HG02870 (cell line): ENCODE measurements at regions not wholly inside any gene's neighbourhood (a gene's known extent, or its start where the extent isn't known, plus 50 kb on each side); places are given as distances from the start of the nearest gene placed in this dataset.
"Not testable (repeated sequence)": the region's sequence is repeated elsewhere in the genome, so short reads cannot be mapped to it uniquely, and the experiment has no call there.

ENCODE experiments used
- ATAC-seq: cut with Tn5 transposase; IDR thresholded peaks from one replicate; pipeline ENCODE4 v1.9.1; 2021; ENCODE audit warnings: mild to moderate bottlenecking, moderate library complexity; ENCODE audit not compliant: unreplicated experiment

- ATAC-seq, result no peak
Observed at GRCh38 chr6:94713446-94713845, 863.9 kb upstream of the MANEA start.

GRCh38 chr6:94698773-94699172, 878.6 kb upstream of the MANEA start:
- ATAC-seq, result no peak

- ATAC-seq, result not testable (repeated sequence)
Observed at GRCh38 chr6:94687255-94687654, 890.1 kb upstream of the MANEA start.

DNA sequence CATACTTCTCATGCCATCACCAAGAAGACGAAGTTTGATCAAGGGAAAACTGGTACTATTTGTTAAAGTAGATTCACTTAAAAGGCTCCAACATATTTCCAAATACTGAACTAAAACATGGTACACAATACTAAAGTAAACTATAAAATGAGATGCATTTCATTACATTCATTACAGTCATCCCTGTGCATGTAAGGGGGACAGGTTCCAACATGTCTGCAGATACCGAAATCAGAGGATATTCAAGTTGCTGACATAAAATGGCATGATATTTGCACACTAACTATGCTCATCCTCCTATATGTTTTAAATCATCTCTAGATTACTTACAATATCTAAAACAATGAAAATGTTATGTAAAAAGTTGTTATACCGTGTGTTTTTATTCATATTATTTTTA, 893.9 kb upstream of the MANEA start:
- ATAC-seq, result no peak

GRCh38 chr6:94680669-94681212, 896.6 kb upstream of the MANEA start:
- no peak for ATAC-seq

DNA sequence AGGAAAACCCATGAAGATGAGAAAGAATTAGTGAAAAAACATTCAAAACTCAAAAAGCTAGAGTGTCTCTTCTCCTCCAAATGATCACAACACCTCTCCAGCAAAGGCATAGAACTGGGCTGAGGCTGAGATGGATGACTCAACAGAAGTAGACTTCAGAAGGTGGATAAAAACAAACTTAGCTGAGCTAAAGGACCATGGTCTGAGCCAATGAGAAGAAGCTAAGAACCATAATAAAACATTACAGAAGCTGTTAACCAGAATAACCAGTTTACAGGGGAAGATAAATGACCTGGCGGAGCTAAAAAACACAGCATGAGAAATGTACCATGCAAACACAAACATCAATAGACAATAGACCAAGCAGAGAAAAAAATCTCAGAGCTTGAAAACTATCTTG, 904.1 kb upstream of the MANEA start:
- no peak for ATAC-seq

DNA sequence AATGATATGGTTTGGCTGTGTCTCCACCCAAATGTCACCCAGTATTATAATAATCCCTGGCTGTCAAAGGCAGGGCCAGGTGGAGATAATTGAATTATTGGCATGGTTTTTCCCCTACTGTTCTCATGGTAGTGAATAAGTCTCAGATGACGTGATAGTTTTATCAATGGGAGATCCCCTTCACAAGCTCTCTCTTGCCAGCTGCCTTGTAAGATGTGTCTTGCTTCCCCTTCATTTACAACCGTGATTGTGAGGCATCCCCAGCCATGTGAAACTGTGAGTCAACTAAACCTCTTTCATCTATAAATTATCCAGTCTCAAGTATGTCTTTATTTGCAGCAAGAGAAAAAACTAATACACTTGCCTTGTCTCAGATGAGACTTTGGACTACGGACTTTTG, 907.3 kb upstream of the MANEA start:
- ATAC-seq, result no peak

DNA sequence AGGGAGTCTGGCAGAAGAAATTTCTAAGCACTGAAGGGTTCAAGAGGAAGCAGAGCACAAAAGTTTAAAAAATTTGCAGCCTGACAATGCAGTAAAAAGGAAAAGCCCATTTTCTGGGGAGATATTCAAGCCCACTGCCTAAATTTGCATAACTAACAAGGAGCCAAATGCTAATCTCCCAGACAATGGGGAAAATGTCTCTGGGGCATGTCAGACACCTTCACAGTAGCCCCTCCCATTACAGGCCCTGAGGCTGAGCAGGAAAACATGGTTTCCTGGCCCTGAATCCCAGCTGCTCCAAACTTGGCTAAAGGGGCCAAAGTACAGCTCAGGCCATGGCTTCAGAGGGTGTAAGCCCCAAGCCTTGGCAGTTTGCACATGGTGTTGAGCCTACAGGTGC, 908.5 kb upstream of the MANEA start:
- ATAC-seq, result no peak

- no peak for ATAC-seq
Observed at GRCh38 chr6:94658929-94659328, 918.4 kb upstream of the MANEA start.

GRCh38 chr6:94651239-94651638, 926.1 kb upstream of the MANEA start:
- ATAC-seq, result no peak

DNA sequence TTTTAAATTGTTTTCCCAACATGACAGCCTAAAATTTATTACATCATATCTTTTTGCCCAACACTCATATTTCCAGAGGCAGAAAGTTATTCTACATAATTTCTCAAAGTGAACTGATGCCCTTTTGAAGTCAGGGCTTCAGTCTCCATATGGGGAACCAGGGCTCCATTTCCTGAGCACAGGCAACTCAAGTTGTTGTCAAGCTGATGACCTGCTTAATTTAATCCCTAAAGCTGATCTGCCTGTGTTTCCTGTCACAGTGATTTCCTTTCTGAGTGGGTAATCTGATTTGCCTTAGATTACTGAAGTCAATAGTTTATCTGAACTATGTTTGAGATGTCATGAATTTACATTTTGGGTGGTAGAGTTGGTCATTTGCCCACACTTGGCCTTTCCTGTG, 932.1 kb upstream of the MANEA start:
- no peak for ATAC-seq

- ATAC-seq, result no peak
Observed at GRCh38 chr6:94639564-94639963, 937.8 kb upstream of the MANEA start.

DNA sequence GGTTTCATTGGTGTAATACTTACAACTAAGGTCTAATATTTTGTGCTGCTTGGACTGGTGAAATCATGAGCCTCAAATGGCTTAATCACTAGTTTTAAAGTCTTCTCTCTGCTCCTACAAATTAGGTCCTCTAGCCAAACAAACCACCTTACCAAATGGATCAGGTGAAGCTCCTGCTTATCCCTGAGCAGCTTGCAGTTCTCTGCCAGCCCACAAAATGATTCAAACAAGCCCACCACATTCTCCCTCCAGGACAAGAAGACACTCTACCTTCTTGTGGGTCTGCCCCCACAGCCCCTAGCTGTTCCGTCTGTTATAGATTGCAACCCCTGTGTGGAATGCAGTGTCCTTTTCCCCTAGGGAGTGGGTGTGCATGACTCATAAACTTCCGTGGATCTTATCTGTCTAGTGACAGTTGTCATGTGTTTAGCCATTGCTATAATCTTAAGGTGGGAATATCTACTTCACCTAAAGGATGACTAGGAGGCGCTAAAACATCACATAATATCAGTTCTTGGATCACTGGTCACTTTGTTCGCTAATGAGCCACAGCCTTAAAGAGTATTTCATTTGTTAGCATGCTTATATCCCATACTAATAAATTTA, 940.5 kb upstream of the MANEA start:
- no peak for ATAC-seq

GRCh38 chr6:94623586-94623985, 953.7 kb upstream of the MANEA start:
- ATAC-seq, result no peak

DNA sequence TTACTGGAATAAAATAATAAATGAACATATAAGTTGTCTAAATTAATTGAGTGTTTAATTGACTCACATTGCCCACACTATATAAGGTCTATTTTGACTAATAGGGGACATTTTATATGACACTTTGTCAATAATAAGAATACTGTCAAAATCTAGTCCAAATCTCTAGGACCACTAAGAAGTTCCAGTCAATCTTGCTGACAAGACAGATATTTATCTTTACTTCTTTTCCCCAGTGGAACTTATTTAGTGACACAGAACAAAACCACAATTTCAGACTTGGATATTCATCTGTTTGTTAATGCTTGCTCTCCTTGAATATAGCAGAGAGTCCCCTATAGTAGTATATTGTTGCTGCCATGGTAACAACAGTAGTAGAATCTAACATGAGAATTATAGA, 954.6 kb upstream of the MANEA start:
- no peak for ATAC-seq

DNA sequence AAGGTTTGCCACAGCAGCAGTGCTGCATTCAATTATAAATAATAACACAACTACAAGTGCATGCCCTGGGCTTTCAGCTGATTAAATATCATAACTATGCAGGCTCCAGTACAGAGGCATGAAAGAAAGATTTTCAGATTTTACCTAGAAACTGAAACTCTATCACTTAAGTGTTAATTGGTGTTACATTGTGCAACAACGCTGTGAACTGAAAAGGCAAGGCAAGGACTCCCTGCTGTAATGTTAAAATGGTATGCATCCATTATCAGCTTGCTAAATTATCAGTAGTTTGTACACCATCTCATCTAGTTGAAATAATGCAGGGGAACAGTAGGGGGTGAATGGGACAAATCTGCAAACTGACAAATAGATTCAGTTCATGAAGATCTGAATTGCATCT, 976.7 kb upstream of the MANEA start:
- no peak for ATAC-seq

GRCh38 chr6:94597487-94597886, 979.8 kb upstream of the MANEA start:
- no peak for ATAC-seq

GRCh38 chr6:94590416-94590815, 986.9 kb upstream of the MANEA start:
- no peak for ATAC-seq

DNA sequence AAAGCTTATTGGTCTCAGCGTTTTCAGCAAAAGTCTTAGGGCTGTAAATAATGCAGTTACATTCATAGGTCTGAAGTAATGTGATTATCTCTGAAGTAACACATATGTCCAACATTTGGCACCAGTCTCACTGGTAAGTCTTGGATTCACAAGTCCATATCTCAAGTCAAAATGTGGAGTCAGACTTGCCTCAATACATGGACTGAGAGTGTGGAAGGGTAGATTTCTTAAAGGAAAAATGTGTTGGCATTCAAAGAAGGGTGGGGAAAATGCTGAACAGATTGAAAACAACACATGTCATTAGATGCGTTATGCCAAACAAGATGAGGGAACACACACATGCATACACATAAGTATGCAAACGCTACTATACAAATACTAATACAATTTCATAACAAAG, 989.0 kb upstream of the MANEA start:
- ATAC-seq, result no peak

- ATAC-seq, result no peak
Observed at GRCh38 chr6:94584211-94584610, 993.1 kb upstream of the MANEA start.

- ATAC-seq, result no peak
Observed at GRCh38 chr6:94570581-94570980, 1006.8 kb upstream of the MANEA start.

GRCh38 chr6:94562846-94563245, 1014.5 kb upstream of the MANEA start:
- ATAC-seq, result no peak

DNA sequence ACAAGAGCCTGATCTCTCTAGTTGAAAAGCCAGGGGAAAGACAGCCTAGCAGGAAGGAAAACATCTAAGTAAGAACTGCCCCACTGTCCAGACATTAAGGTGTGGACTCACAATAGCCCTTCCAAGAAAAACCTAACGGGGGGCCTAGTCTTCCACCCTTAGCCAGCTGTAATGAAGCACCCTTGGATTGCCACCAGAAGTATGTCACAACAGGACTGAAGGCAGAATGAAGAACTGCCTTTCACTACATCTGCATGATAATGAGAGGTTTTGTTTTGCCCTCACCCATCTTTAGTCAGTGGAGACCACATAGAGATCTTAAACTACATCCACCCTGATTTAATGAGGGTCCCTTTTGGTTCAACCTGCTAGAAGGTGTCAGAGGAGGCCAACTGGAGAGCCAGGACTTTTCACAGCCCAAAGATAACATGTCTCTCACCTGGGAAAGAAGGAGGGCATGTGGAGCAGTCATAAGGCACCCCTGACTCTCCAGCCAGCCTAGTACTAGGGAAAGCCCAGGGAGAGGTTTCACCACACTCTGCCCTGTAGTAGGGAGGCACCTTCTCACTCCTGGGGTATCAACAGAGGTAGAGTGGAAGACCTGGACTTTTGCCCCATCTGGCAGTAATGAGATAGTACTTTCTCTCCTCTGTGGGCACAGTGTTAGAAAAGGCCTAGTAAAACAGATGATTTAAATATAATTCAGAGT, 1017.4 kb upstream of the MANEA start:
- ATAC-seq, result no peak
